NT2/D1 (cell line): ENCODE measurements at regions not wholly inside any gene's neighbourhood (a gene's known extent, or its start where the extent isn't known, plus 50 kb on each side); places are given as distances from the start of the nearest gene placed in this dataset.
"Not testable (repeated sequence)": the region's sequence is repeated elsewhere in the genome, so short reads cannot be mapped to it uniquely, and the experiment has no call there.

Experiments
- DNase-seq: peaks from one replicate; pipeline ENCODE4 v3.0.0-alpha.2; 2011; ENCODE audit warnings: low read depth, low spot score
- H3K27me3 ChIP-seq: 2 replicates; pipeline ENCODE4 v1.6.0; 2011; ENCODE audit warnings: mild to moderate bottlenecking; ENCODE audit not compliant: insufficient read length, insufficient read depth
- H3K36me3 ChIP-seq: 2 replicates; pipeline ENCODE4 v1.6.1; 2011; ENCODE audit warnings: mild to moderate bottlenecking, low read length, mixed read lengths; ENCODE audit not compliant: insufficient read depth, insufficient read length
- H3K4me1 ChIP-seq: 2 replicates; pipeline ENCODE4 v1.5.1; 2011; ENCODE audit not compliant: insufficient read depth, insufficient read length
- H3K4me3 ChIP-seq: 2 replicates; pipeline ENCODE4 v1.5.1; 2011; ENCODE audit warnings: low read depth; ENCODE audit not compliant: insufficient read length
- H3K9ac ChIP-seq: 2 replicates; pipeline ENCODE4 v1.6.0; 2011; ENCODE audit warnings: low read depth; ENCODE audit not compliant: insufficient read length
- H3K9me3 ChIP-seq: 2 replicates; pipeline ENCODE4 v1.5.1; 2011; ENCODE audit warnings: mild to moderate bottlenecking, low read length; ENCODE audit not compliant: insufficient read depth
- SUZ12 ChIP-seq: IDR thresholded peaks from 2 replicates; pipeline ENCODE4 v1.6.1; 2011; ENCODE audit not compliant: insufficient read length, insufficient read depth; ENCODE audit errors: extremely low read depth
- YY1 ChIP-seq: IDR thresholded peaks from 2 replicates; pipeline ENCODE4 v1.6.1; 2011; ENCODE audit not compliant: insufficient read length, insufficient read depth
- ZNF274 ChIP-seq: IDR thresholded peaks from 2 replicates; pipeline ENCODE4 v1.6.1; 2011; ENCODE audit warnings: mild to moderate bottlenecking, low read depth, low read length

DNA sequence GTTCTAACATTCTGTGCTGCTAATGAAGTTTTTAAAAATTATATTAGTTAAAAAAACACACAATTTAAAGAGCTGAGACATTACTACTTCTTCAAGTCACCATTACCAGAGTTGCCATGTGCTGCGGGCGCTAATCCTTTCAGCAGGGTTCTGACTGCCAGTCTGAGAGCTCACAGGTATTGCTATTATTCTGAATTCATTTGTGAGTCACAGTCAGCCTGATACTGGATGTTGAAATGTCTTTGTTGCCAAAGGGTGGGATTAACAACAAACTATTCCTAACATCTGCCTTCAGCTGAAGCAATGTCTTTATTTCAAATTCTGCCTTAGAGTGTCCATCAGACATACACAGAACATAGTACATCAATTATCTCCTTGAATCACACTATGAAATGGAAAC is 197.1 kb upstream of the FGF13 start:
- no peaks in the 10 kb centered on the region for H3K4me1 ChIP-seq
- no peaks in the 10 kb centered on the region for H3K36me3 ChIP-seq
- H3K4me3 ChIP-seq: no peak overlapping the region
- no peak for DNase-seq
- H3K9ac ChIP-seq: no peak overlapping the region
- no peaks in the 10 kb centered on the region for H3K27me3 ChIP-seq
- no peak for TF ChIP-seq SUZ12
- TF ChIP-seq ZNF274: no peak
- no peak for TF ChIP-seq YY1
- no peaks in the 10 kb centered on the region for H3K9me3 ChIP-seq

DNA sequence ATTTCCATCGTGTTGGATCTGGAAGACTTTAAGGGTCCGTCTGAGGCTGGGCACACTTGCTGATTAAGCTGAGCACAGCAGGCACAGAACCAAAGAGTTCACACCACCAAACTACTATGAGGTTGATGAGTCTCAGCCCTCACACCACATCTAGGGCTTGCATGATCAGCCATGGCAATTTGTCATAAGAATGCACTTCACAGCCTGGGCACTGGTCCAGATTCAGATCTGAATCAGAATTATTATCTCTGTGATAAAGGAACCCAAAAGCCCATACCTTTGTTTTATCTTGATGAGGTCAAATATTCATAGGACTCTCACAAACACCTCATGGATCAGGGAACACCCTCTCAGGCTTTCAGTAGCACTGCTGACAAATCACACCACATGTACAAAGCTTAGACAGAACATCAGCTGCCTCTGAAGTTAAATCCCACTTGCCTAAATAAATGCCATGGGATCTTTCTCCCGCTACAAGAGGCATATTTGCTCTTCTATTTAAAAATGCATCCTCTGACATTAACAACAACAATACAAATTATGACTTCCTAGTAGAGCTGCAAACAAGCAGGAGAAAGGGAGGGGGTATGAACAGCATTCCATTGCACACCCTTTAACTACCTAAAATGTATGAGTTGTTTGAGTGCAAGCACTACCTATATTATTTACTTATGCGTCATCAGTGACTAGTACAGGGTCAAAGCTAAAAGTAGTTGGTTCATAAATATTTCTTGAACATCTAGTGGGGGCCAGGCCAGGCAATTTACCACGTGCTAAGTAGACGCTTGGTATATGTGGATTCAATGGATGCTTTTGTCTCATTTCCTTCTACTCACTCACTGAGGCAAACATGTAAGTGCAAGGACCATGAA is 186.3 kb upstream of the FGF13 start:
- H3K27me3 ChIP-seq: no peaks in the 10 kb centered on the region
- no peak overlapping the region for H3K4me3 ChIP-seq
- H3K9ac ChIP-seq: no peak overlapping the region
- H3K9me3 ChIP-seq: no peaks in the 10 kb centered on the region
- TF ChIP-seq YY1 (no peak), SUZ12 (no peak), ZNF274 (no peak)
- DNase-seq: no peak
- no peaks in the 10 kb centered on the region for H3K4me1 ChIP-seq
- no peaks in the 10 kb centered on the region for H3K36me3 ChIP-seq

DNA sequence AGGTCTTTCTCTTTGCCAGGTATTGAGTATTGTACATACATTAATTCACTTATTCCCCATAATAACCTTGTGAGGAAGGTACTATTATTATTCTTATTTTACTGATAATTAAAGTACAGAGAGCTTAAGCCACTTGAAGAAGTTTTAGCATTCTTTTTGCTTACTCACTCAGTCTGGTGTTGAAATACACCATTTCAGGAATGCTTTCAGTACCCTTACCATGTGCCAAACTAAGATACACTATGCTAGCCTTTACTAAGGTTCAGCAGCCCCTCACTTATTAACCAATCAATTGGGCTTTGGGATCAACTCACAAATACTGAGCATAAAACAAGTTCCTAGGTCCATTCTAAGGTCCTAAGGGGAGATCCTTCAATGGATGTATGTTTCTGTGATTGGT is 179.0 kb upstream of the FGF13 start:
- H3K4me3 ChIP-seq: no peak overlapping the region
- no peaks in the 10 kb centered on the region for H3K36me3 ChIP-seq
- no peak overlapping the region for H3K9ac ChIP-seq
- no peaks in the 10 kb centered on the region for H3K9me3 ChIP-seq
- H3K4me1 ChIP-seq: no peaks in the 10 kb centered on the region
- H3K27me3 ChIP-seq: no peaks in the 10 kb centered on the region
- no peak for DNase-seq
- no peak for TF ChIP-seq YY1
- no peak for TF ChIP-seq SUZ12
- no peak for TF ChIP-seq ZNF274

DNA sequence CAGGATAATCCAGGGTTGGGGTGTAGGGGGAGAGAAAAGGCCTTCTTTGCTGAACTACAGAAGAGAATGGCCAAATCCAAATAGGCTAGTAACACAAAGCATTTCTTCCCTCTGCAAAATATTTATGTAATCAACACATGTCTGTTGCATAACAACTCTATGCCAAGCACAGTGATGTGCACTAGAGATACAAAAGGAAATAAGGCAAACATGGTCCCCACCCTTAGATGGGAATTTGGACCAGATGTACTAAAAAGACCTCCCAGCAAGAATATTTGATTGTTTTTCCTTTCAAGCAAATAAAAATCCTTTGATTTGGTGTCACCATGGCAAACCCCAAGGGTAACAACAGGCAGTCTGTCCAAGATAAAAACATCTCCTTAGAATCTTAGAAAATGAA is 177.6 kb upstream of the FGF13 start:
- Histone ChIP-seq H3K4me1 (no peaks in the 10 kb centered on the region), H3K9me3 (no peaks in the 10 kb centered on the region), H3K36me3 (no peaks in the 10 kb centered on the region), H3K9ac (no peak overlapping the region), H3K4me3 (no peak overlapping the region), H3K27me3 (no peaks in the 10 kb centered on the region)
- no peak for TF ChIP-seq YY1
- no peak for TF ChIP-seq ZNF274
- no peak for TF ChIP-seq SUZ12
- no peak for DNase-seq

DNA sequence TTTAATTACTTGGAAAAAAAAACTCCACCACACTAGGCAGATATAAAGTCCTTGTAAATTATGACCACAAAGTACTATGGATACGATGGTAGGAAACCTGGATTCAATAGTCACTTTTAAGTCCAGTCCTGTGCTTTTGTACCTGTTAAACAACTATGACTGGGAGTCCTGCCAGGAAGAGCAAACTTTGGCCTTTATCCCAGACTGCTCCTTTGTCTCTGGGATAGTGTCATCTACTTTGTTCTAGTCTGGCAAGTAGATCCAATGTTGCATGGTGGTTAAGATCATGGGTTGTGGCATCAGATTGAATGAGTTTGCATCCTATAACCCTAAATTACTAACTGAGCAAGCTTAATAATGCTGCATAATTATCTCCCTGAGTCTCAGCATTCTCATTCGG is 175.3 kb upstream of the FGF13 start:
- no peaks in the 10 kb centered on the region for H3K9me3 ChIP-seq
- H3K4me1 ChIP-seq: no peaks in the 10 kb centered on the region
- no peak for DNase-seq
- H3K27me3 ChIP-seq: no peaks in the 10 kb centered on the region
- no peaks in the 10 kb centered on the region for H3K36me3 ChIP-seq
- TF ChIP-seq ZNF274: no peak
- TF ChIP-seq YY1: no peak
- no peak for TF ChIP-seq SUZ12
- H3K9ac ChIP-seq: no peak overlapping the region
- H3K4me3 ChIP-seq: no peak overlapping the region

DNA sequence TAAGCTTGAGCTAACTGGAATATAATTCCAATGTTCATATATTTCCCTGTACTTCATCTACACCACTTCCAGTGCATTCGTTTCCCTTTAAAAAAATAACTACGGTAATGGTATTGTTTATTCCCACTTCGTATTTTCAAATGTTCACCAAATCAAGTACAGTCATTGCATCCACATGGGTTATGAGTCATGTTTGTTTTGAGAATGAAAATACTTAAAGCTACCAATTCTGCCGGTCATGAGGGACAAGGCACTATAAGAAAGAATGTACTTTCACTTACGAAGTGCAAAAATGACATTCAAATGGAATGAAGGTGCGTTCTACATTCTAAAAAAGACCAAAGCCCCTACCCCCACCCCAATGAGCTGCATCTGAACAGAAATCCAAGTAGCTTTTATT is 174.4 kb upstream of the FGF13 start:
- no peak overlapping the region for H3K9ac ChIP-seq
- H3K36me3 ChIP-seq: no peaks in the 10 kb centered on the region
- no peaks in the 10 kb centered on the region for H3K27me3 ChIP-seq
- no peak for DNase-seq
- H3K4me3 ChIP-seq: no peak overlapping the region
- TF ChIP-seq ZNF274 (no peak), SUZ12 (no peak), YY1 (no peak)
- H3K9me3 ChIP-seq: no peaks in the 10 kb centered on the region
- H3K4me1 ChIP-seq: no peaks in the 10 kb centered on the region

DNA sequence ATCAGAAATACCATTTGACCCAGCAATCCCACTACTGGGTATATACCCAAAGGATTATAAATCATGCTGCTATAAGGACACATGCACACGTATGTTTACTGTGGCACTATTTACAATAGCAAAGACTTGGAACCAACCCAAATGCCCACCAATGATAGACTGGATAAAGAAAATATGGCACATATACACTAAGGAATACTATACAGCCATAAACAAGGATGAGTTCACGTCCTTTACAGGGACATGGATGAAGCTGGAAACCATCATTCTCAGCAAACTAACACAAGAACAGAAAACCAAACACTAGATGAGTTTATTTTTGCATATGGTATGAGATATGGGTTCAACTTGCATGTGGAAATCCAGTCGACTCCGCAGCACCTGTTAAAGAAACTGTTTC is 168.8 kb upstream of the FGF13 start:
- H3K27me3 ChIP-seq, H3K36me3 ChIP-seq, H3K4me3 ChIP-seq, H3K4me1 ChIP-seq, H3K9me3 ChIP-seq, DNase-seq, H3K9ac ChIP-seq: not testable (repeated sequence)

DNA sequence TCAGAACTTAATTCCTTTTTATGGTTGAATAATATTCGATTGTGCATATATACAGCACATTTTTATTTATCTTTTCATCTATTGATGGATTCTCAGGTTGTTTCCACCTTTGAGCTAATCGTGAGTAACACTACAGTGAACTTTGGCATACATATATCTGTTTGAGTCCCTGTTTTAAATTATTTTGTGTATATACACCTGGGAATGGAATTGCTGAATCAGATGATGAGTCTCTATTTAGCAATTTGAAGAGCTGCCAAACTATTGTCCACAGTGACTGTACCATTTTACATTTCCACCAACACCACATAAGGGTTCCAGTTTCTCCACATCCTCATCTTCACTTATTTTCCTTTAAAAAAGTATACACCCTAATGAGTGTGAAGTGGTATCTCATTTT is 166.2 kb upstream of the FGF13 start:
- Histone ChIP-seq H3K27me3 (no peaks in the 10 kb centered on the region), H3K9ac (no peak overlapping the region), H3K4me3 (no peak overlapping the region), H3K4me1 (no peaks in the 10 kb centered on the region), H3K36me3 (no peaks in the 10 kb centered on the region), H3K9me3 (no peaks in the 10 kb centered on the region)
- DNase-seq: no peak
- TF ChIP-seq SUZ12 (no peak), ZNF274 (no peak), YY1 (no peak)
